ENCODE measurements at regions not wholly inside any gene's neighbourhood (a gene's known extent, or its start where the extent isn't known, plus 50 kb on each side); places are given as distances from the start of the nearest gene placed in this dataset.
A peak's percentile ranks its signal among the peaks of the same experiment; 100 is the strongest.
"Not testable (repeated sequence)": the region's sequence is repeated elsewhere in the genome, so short reads cannot be mapped to it uniquely, and the experiment has no call there.

DNA sequence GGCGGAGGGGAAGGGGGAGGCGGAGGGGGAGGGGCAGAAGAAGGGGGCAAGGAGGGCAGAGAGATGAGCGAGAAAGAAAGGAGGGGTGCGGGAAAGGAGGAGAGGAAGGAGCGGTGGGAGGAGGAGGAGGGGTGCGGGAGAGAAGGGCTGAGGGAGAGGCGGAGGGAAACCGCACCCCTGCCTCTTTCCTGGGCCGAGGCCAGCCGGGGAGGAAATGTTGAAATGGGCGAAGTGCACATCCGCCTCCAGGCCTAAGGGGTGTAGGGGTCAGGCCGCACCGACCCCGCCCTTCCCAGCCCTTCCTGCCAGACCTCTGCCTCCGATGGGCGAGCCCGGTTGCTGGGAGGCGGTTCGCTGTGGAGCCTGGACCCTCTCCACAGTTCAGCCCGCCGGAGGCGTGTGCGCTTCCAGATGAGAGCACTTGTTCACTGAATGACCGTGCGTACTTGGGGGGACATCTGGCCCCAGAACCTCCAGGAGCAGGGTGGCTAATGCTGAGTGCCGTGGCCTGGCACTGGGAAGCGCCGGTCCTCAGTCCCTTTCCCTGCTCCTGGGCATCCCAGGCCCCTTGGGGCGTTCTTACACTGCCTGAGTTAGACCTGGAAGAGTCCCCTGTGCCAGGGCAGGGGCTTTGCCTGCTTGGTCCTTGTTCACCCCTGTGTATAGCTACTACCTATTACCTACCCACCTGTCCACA is 110.3 kb upstream of the KLF13 start:
- Histone ChIP-seq H3K27me3 (ENCODE audit: insufficient read depth, low read length) (peaks cover 12% of the 10 kb centered on the region), H3K4me1 (ENCODE audit: insufficient read depth, low read length) (peaks cover 12% of the 10 kb centered on the region), H3K4me3 (ENCODE audit: low read length) (peak overlapping the region; percentile 58), H3K36me3 (ENCODE audit: insufficient read depth, low read length) (no peaks in the 10 kb centered on the region), H3K9me3 (ENCODE audit: low read length) (no peaks in the 10 kb centered on the region), H2AFZ (ENCODE audit: low read depth, low read length) (peak overlapping the region; percentile 82)

DNA sequence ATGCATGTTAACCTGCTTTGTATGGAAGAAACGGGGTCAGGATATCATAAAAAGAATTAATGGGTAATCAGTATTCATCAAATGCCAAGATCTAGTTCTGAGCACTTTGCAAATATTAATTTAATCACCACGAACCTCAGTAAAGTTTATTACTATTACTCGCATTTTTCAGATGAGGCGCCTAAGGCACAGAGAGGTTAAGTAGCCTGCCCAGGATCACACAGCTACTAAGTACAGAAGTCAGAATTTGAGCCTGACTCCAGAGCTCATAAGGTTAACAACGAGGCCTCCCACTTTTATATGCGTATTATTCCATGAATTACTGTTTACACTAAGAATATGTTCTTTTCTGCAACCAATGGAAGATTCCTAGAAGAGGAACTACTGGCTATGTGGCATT is 109.6 kb upstream of the KLF13 start:
- Histone ChIP-seq H3K4me1 (ENCODE audit: insufficient read depth, low read length) (peaks cover 12% of the 10 kb centered on the region), H3K9me3 (ENCODE audit: low read length) (no peaks in the 10 kb centered on the region), H3K4me3 (ENCODE audit: low read length) (peak overlapping the region; percentile 58), H3K27me3 (ENCODE audit: insufficient read depth, low read length) (peaks cover 9% of the 10 kb centered on the region), H3K36me3 (ENCODE audit: insufficient read depth, low read length) (no peaks in the 10 kb centered on the region), H2AFZ (ENCODE audit: low read depth, low read length) (no peak overlapping the region)

DNA sequence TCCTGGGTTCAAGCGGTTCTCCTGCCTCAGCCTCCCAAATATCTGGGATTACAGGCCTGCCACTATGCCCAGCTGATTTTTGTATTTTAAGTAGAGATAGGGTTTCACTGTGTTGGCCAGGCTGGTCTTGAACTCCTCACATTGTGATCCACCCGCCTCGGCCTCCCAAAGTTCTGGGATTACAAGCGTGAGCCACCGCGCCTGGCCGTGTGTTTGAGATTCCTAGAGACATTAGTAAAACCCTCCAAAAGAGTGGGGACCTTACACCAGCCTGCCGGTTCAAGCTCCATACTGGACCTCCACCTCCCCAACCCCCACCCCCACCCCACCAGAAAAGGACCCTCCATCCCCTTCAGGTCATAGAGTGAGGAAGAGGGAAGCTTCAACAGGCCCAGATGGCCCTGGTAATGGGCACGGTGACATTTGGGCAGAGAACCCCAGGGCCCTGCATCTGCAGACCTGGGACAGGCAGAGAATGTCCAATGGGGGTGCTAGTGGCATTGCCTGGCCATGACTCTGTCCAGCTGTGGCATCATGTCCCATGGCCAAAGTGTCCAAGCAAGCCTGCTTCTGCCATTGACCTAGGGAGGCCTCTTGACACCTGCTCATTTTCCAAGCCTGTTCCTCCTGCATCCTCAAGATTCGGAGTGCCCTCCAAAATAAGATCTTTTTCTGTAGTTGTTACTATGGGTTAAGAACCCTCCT is 108.9 kb upstream of the KLF13 start:
- Histone ChIP-seq H3K27me3 (ENCODE audit: insufficient read depth, low read length) (peaks cover 7% of the 10 kb centered on the region), H2AFZ (ENCODE audit: low read depth, low read length) (no peak overlapping the region), H3K36me3 (ENCODE audit: insufficient read depth, low read length) (no peaks in the 10 kb centered on the region), H3K4me1 (ENCODE audit: insufficient read depth, low read length) (peaks cover 12% of the 10 kb centered on the region), H3K9me3 (ENCODE audit: low read length) (no peaks in the 10 kb centered on the region), H3K4me3 (ENCODE audit: low read length) (no peak overlapping the region)

DNA sequence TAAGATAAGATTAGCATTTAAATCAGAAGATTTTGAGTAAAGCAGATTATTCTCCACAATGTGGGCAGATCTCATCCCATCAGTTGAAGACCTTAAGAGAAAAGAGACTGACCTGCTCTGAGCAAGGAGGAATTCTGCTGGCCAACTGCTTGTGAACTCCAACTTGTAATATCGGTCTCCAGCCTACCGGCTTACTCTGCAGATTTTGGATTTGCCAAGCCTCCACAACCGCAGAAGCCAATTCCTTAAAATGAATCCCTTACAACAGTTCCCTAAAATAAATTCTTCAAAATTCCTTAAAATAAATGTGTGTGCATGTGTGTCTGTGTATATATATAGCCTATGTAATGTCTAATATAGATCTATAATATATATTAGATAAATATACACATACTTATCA is 107.4 kb upstream of the KLF13 start:
- no peaks in the 10 kb centered on the region for H3K9me3 ChIP-seq (ENCODE audit: low read length)

DNA sequence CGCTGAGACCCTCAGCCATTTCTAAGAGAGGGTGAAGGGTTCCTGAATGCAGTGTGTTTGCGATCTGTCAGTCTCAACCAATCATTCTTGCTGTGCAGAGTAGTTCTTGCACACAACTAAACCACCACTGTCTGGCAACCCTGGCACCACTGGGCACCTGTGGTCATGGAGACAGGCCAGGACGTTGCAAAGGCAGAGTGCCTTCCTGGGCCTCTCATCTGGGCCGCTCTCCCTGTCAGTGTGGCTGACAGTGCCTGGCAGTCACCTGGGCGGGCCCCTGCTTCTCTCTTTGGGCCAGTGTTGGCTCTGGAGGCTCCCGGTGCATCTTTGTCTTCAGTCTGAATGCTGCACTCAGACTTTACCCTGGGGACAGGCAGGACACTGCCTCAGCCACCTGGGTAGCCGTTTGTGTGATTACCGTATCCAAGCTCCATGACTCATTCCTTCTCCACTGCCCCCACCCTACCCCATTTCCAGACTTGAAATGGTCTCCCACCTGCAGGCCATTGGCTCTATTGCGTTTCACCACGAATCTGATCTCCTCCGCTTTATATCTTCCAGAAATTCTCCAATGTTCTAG is 104.6 kb upstream of the KLF13 start:
- H3K4me3 ChIP-seq (ENCODE audit: low read length): no peak overlapping the region

More for the DNA sequence above, 107.4 kb upstream of the KLF13 start:
- H2AFZ ChIP-seq (ENCODE audit: low read depth, low read length): no peak overlapping the region
- no peaks in the 10 kb centered on the region for H3K36me3 ChIP-seq (ENCODE audit: insufficient read depth, low read length)
- peaks cover 7% of the 10 kb centered on the region for H3K27me3 ChIP-seq (ENCODE audit: insufficient read depth, low read length)
- no peak overlapping the region for H3K4me3 ChIP-seq (ENCODE audit: low read length)
- peaks cover 12% of the 10 kb centered on the region for H3K4me1 ChIP-seq (ENCODE audit: insufficient read depth, low read length)

DNA sequence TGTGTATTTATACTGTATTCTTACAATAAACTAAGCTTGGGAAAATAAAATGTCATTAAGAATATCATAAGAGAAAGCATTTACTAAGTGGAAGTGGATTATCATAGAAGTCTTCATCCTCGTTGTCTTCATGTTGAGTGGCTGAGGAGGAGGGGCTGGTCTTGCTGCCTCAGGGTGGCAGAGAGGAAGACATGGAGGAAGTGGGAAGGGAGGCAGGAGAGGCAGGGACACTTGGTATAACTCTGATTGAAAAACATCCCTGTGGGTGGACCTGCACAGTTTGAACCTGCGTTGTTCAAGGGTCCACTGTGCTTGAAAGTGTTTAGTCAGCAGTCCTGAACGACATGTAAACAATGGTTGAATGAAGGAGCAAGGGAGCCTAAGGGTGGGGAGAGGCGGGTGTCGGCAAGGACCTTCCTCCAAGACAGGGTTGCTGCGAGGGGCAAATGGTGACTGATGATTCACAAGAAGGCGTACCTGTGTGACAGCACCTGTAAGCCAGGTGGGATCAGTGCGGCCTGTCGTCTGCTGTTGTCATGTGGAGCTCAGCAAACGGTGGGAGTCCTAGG is 103.8 kb upstream of the KLF13 start:
- H3K4me1 ChIP-seq (ENCODE audit: insufficient read depth, low read length): no peaks in the 10 kb centered on the region
- H3K9me3 ChIP-seq (ENCODE audit: low read length): no peaks in the 10 kb centered on the region
- no peaks in the 10 kb centered on the region for H3K36me3 ChIP-seq (ENCODE audit: insufficient read depth, low read length)
- H2AFZ ChIP-seq (ENCODE audit: low read depth, low read length): no peak overlapping the region
- H3K4me3 ChIP-seq (ENCODE audit: low read length): no peak overlapping the region
- peaks cover 2% of the 10 kb centered on the region for H3K27me3 ChIP-seq (ENCODE audit: insufficient read depth, low read length)

More for the DNA sequence above, 104.6 kb upstream of the KLF13 start:
- no peaks in the 10 kb centered on the region for H3K9me3 ChIP-seq (ENCODE audit: low read length)
- peaks cover 3% of the 10 kb centered on the region for H3K27me3 ChIP-seq (ENCODE audit: insufficient read depth, low read length)
- H2AFZ ChIP-seq (ENCODE audit: low read depth, low read length): no peak overlapping the region
- H3K4me1 ChIP-seq (ENCODE audit: insufficient read depth, low read length): peaks cover 1% of the 10 kb centered on the region
- no peaks in the 10 kb centered on the region for H3K36me3 ChIP-seq (ENCODE audit: insufficient read depth, low read length)

DNA sequence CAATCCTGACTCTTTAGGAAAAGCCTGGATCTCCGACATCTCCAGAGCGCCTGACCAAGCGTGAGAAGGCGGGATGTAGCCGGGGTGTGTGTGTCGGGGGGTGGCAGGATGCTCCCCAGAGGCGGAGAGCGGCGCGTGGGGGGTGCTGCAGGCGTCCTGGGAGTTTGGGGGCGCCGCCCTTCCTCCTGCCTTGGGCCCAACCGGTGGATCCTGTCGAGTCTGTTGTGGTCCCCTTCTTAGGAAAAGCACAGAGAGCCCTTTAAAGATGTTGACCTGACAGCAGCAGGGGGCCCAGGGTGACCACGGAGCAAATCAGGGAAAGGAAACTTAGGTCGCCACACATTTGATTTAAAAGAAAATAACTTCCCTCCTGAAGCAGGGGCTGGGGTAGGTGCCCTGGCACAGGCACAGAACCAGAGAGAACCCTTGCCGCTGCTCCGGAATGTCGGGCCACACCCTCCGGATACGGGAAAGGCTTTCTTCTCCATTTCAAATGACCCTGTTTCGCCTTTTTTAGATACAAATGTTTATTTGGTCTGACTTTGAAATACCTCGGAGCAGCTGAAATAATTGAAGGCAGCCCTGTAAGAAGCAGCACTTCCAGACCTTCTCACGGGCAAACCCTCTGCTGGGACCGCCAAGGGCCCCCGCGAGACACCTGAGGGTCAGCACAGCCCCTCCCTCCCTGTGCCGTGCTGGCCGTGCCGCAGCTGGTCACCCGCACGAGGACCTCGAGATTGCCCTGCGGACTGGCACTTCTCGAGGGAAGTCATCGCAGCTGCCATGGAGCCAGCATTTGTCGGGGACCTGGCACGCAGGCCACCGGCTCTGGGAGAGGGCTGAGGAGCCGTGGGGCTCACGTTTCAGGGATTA is 102.9 kb upstream of the KLF13 start:
- H3K27me3 ChIP-seq (ENCODE audit: insufficient read depth, low read length): no peaks in the 10 kb centered on the region
- H3K4me3 ChIP-seq (ENCODE audit: low read length): no peak overlapping the region
- no peaks in the 10 kb centered on the region for H3K4me1 ChIP-seq (ENCODE audit: insufficient read depth, low read length)
- no peaks in the 10 kb centered on the region for H3K36me3 ChIP-seq (ENCODE audit: insufficient read depth, low read length)
- H3K9me3 ChIP-seq (ENCODE audit: low read length): no peaks in the 10 kb centered on the region
- no peak overlapping the region for H2AFZ ChIP-seq (ENCODE audit: low read depth, low read length)

DNA sequence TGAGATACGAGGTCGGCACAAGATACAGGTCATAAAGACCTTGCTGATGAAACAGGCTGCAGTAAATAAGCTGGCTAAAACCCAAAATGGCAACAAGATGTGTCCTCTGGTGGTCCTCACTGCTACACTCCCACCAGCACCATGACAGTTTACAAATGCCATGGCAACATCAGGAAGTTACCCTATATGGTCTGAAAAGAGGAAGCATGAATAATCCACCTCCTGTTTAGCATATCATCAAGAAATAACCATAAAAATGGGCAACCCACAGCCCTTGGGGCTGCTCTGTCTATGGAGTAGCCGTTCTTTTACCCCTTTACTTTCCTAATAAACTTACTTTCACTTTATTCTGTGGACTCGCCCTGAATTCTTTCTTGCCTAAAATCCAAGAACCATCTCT is 102.0 kb upstream of the KLF13 start:
- not testable (repeated sequence) for H3K4me1 ChIP-seq (ENCODE audit: insufficient read depth, low read length); H3K27me3 ChIP-seq (ENCODE audit: insufficient read depth, low read length)

DNA sequence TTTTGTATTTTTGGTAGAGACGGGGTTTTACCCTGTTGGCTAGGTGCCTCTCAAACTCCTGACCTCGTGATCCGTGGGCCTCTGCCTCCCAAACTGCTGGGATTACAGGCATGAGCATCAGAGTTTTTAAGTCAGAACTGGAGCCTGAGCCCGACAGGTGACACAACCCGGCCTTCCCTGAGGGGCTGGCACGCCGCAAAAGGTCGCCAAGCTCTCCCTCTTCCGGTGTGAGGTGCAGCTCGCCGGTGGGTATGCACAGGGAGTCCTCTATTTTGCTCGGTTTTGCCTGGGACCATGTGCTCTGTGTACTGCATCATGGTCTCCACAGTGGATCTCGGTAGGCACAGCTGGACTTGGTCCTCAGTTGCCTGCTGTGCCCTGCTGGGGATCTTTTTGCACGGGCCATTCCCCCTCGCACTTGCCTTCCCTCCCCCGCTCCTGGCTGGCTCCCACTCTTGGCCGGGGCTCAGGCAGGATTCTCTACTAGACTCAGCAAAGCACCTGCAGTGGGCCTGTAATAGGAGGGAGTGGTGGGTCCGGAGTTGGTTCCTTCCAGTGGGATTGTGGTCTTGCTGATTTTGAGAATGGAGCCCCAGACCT is 101.2 kb upstream of the KLF13 start:
- Histone ChIP-seq H2AFZ (ENCODE audit: low read depth, low read length) (no peak overlapping the region), H3K9me3 (ENCODE audit: low read length) (no peaks in the 10 kb centered on the region), H3K4me1 (ENCODE audit: insufficient read depth, low read length) (no peaks in the 10 kb centered on the region), H3K27me3 (ENCODE audit: insufficient read depth, low read length) (no peaks in the 10 kb centered on the region), H3K4me3 (ENCODE audit: low read length) (no peak overlapping the region), H3K36me3 (ENCODE audit: insufficient read depth, low read length) (no peaks in the 10 kb centered on the region)

More for the DNA sequence above, 102.0 kb upstream of the KLF13 start:
- not testable (repeated sequence) for H2AFZ ChIP-seq (ENCODE audit: low read depth, low read length); H3K4me3 ChIP-seq (ENCODE audit: low read length); H3K36me3 ChIP-seq (ENCODE audit: insufficient read depth, low read length); H3K9me3 ChIP-seq (ENCODE audit: low read length)

DNA sequence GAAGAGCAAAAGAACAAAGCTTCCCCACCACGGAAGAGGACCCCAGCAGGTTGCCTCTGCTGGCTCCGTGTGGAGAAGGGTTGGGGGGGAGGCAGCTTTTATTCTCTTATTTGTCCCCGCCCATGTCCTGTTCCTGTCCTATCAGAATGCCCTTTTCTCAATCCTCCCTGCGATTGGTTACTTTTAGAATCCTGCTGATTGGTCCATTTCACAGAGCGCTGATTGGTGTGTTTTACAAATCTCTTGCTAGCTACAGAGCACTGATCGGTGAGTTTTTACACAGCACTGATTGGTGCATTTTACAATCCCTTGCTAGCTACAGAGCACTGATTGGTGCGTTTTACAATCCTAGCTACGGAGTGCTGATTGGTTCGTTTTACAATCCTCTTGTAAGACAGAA is 100.6 kb upstream of the KLF13 start:
- H3K9me3 ChIP-seq (ENCODE audit: low read length): no peaks in the 10 kb centered on the region
- H3K36me3 ChIP-seq (ENCODE audit: insufficient read depth, low read length): no peaks in the 10 kb centered on the region
- H3K4me1 ChIP-seq (ENCODE audit: insufficient read depth, low read length): no peaks in the 10 kb centered on the region
- no peaks in the 10 kb centered on the region for H3K27me3 ChIP-seq (ENCODE audit: insufficient read depth, low read length)
- H2AFZ ChIP-seq (ENCODE audit: low read depth, low read length): no peak overlapping the region
- H3K4me3 ChIP-seq (ENCODE audit: low read length): no peak overlapping the region

DNA sequence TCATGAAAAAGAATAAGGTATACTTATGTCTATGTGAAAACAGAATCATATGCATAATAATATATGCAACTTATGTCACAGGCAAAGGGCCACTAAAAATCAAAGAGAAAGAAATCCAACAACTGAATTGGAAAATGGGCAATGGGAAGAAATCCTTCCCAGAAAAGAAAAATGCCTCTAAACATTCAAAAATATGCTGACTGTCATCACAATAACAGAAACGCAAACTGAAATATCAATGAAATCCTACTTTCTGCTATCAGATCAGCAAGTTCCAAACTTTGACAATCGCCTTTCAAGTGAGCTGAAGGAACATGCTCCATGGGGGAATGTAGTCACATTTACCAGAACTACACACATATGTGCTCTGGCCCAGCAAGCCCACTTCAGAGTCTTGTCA is 99.4 kb upstream of the KLF13 start:
- no peaks in the 10 kb centered on the region for H3K4me1 ChIP-seq (ENCODE audit: insufficient read depth, low read length)
- no peak overlapping the region for H3K4me3 ChIP-seq (ENCODE audit: low read length)
- no peaks in the 10 kb centered on the region for H3K9me3 ChIP-seq (ENCODE audit: low read length)
- H2AFZ ChIP-seq (ENCODE audit: low read depth, low read length): no peak overlapping the region
- no peaks in the 10 kb centered on the region for H3K36me3 ChIP-seq (ENCODE audit: insufficient read depth, low read length)
- H3K27me3 ChIP-seq (ENCODE audit: insufficient read depth, low read length): no peaks in the 10 kb centered on the region

DNA sequence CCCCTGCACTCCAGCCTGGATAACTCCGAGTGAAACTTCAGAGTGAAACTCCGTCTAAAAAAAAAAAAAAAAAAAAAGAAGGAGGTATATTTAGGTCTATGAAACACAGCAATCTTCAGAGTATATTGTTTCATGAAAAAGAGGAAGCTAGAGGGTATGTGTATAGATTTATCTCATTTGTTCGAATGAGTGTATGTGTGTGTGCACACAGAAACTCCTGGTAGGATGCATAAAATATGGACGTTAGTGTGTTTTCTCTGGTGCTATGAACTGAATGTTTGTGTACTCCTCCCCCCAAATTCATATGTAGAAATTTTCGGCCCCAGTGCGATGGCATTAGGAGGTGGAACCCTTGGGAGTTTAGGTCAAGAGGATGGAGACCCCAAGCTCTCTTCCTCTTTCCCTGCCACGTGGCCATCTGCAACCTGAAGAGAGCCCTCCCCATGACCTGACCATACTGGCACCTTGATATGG is 98.6 kb upstream of the KLF13 start:
- no peaks in the 10 kb centered on the region for H3K36me3 ChIP-seq (ENCODE audit: insufficient read depth, low read length)
- no peak overlapping the region for H2AFZ ChIP-seq (ENCODE audit: low read depth, low read length)
- no peaks in the 10 kb centered on the region for H3K9me3 ChIP-seq (ENCODE audit: low read length)
- no peaks in the 10 kb centered on the region for H3K27me3 ChIP-seq (ENCODE audit: insufficient read depth, low read length)
- no peak overlapping the region for H3K4me3 ChIP-seq (ENCODE audit: low read length)
- no peaks in the 10 kb centered on the region for H3K4me1 ChIP-seq (ENCODE audit: insufficient read depth, low read length)
